HepG2 (cell line): ENCODE measurements at regions not wholly inside any gene's neighbourhood (a gene's known extent, or its start where the extent isn't known, plus 50 kb on each side); places are given as distances from the start of the nearest gene placed in this dataset.

Experiments
- CHD2 ChIP-seq: IDR thresholded peaks from 2 replicates; pipeline ENCODE4 v1.6.1; 2011; ENCODE audit warnings: low read depth, low read length, improper control_type of control experiment
- JUN ChIP-seq: sonication (generic); formaldehyde crosslinking; IDR thresholded peaks from 2 replicates; pipeline ENCODE4 v1.4.0; 2020; ENCODE audit warnings: mild to moderate bottlenecking, missing genetic modification reagents
- KLF9 ChIP-seq: IDR thresholded peaks from 2 replicates; pipeline ENCODE4 v1.6.1; 2016; ENCODE audit warnings: low read depth
- MXI1 ChIP-seq: IDR thresholded peaks from 3 replicates; pipeline ENCODE4 v1.6.1; 2012; ENCODE audit warnings: low read depth, low read length, inconsistent platforms, borderline replicate concordance
- PBX3 ChIP-seq: sonication (generic); formaldehyde crosslinking; IDR thresholded peaks from 2 replicates; pipeline ENCODE4 v1.8.1; 2023; ENCODE audit warnings: missing genetic modification reagents, inconsistent platforms, borderline replicate concordance
- RBM22 ChIP-seq: fragments of 200-400 bp; formaldehyde crosslinking; optimal IDR thresholded peaks from 2 replicates; pipeline ENCODE3; 2017; ENCODE audit warnings: mild to moderate bottlenecking, low read length, moderate library complexity
- REPIN1 ChIP-seq: sonication (generic); formaldehyde crosslinking; IDR thresholded peaks from 2 replicates; pipeline ENCODE4 v1.8.0; 2022; ENCODE audit warnings: missing genetic modification reagents, low read depth, mild to moderate bottlenecking, borderline replicate concordance
- SALL2 ChIP-seq: sonication (generic); formaldehyde crosslinking; IDR thresholded peaks from 2 replicates; pipeline ENCODE4 v1.8.1; 2023; ENCODE audit warnings: mild to moderate bottlenecking, missing genetic modification reagents, inconsistent platforms
- SKIL ChIP-seq: sonication (generic); formaldehyde crosslinking; IDR thresholded peaks from 2 replicates; pipeline ENCODE4 v1.8.0; 2022; ENCODE audit warnings: missing genetic modification reagents, mild to moderate bottlenecking, moderate library complexity, borderline replicate concordance
- SNAPC4 ChIP-seq: sonication (generic); formaldehyde crosslinking; IDR thresholded peaks from 2 replicates; pipeline ENCODE4 v1.4.0; 2020; ENCODE audit warnings: mild to moderate bottlenecking, missing genetic modification reagents
- TARDBP ChIP-seq: sonication (generic); formaldehyde crosslinking; IDR thresholded peaks from 2 replicates; pipeline ENCODE4 v1.8.0; 2022; ENCODE audit warnings: mild to moderate bottlenecking, missing genetic modification reagents
- ZNF570 ChIP-seq: sonication (generic); formaldehyde crosslinking; IDR thresholded peaks from 2 replicates; pipeline ENCODE4 v1.4.0; 2020; ENCODE audit warnings: mild to moderate bottlenecking, missing genetic modification reagents, borderline replicate concordance

- no peak for TF ChIP-seq SALL2 (CRISPR knock-in tag)
- no peak for TF ChIP-seq JUN (CRISPR knock-in tag)
- TF ChIP-seq ZNF570 (CRISPR knock-in tag) = no peak
- no peak for TF ChIP-seq CHD2
- TF ChIP-seq SKIL (CRISPR knock-in tag) = no peak
- no peak for TF ChIP-seq KLF9 (CRISPR knock-in tag)
- TF ChIP-seq REPIN1 (CRISPR knock-in tag) = no peak
- no peak for TF ChIP-seq TARDBP (CRISPR knock-in tag)
- no peak for TF ChIP-seq RBM22
- no peak for TF ChIP-seq MXI1
- no peak for TF ChIP-seq SNAPC4 (CRISPR knock-in tag)
- no peak for TF ChIP-seq PBX3 (CRISPR knock-in tag)
Observed at GRCh38 chr3:81164806-81165205, 596.6 kb downstream of the GBE1 start.
